GM19035 (cell line): ENCODE measurements at regions not wholly inside any gene's neighbourhood (a gene's known extent, or its start where the extent isn't known, plus 50 kb on each side); places are given as distances from the start of the nearest gene placed in this dataset.

Source experiments
- ATAC-seq: cut with Tn5 transposase; IDR thresholded peaks from one replicate; pipeline ENCODE4 v1.9.1; 2021; ENCODE audit not compliant: unreplicated experiment

DNA sequence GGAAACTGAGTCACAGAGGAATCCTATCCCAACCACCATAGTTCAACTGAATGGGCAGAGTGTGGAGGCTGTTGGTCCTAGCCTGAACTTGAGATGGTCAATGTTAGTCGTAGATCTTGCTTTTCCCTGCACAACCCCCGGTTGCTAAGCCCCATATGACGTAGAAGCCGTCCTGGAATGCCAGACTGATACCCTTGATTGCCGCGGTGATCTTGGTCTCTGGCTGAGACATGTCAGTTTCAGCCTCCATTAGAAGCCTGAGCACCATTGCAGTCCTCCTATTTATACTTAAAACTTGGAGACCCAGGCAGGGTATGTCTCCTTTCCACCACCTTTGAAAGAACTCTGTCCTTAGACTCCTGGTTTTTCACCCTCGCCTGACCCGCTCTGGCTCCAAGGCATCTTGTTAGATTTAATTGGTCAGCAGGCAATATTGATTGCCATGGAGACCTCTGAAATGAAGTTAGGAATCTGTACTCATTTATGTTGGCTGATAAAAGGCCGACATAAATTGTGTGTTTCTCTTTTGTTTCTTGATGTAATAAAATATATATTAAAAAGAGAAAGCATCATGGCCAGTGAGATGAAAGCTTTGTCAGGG lies 53.4 kb downstream of the RPLP1 start:
- ATAC-seq: no peak

DNA sequence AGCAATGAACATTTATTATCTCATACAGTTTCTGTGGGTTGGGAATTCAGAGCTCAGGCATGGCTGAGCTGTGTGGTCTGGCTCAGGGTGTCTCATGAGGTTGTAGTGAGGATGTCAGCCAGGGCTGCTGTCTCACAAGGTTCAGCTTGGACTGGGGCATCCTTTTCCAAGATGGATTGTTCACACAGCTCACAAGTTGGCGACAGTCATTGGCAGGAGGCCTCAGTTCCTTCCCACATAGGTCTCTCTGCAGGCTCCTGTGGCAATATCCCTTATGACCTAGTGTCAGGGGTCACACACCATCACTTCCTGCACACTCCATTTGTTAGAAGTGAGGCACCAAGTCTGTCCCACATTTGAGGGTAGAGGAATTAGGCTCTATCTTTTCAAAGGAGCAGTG lies 56.0 kb downstream of the RPLP1 start:
- ATAC-seq: no peak

DNA sequence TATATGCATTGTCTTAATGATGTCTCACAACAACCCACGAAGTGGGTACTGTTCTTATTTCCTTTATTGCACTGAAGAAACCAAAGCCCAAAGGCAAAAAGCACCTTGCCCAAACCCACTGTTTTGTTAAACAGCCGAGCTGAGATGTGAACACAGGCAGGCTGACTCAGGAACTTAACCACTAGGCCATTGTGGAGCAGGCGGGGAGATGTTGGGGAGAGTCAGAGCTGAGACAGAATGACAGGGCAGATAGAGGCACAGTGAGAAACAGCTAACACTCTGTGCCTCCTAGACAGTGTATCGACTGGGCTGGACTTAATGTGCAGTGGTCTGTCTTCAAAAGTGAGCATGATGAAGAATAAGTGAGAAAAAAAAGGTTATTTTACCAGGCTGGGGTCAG lies 56.5 kb downstream of the RPLP1 start:
- ATAC-seq: no peak

DNA sequence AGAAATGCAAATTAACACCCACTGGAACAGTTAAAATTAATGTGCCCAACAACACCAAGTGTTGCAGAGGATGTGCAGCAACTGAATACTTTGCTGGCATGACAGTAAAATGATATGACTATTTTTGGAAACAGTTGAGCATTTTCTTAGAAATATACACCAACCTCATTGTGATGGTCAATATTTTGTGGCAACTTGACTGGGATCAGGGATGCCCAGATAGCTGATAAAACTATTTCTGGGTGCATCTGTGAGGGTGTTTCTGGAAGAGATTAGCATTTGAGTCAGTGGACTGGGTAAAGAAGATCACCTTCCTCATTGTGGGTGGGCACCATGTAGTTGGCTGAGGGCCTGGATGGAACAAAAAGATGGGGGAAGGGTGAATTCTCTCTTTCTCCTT lies 57.9 kb downstream of the RPLP1 start:
- ATAC-seq: no peak

DNA sequence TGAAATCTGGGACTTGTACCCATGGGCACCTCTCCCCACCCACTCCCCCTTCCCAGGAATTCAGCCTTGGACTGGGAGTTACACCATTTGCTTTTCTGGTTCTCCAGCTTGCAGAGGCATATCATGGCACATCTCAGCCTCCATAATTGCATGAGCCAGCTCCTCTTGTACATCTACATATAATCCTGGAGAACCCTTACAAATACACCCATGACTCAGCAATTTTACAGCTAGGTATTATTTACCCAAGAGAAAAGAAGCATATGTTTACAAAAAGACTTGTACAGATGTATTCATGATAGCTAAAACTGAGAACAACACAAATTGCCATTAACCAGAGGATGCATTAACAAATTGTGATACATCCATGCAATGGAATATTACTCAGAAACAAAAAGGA lies 58.4 kb downstream of the RPLP1 start:
- ATAC-seq: no peak

DNA sequence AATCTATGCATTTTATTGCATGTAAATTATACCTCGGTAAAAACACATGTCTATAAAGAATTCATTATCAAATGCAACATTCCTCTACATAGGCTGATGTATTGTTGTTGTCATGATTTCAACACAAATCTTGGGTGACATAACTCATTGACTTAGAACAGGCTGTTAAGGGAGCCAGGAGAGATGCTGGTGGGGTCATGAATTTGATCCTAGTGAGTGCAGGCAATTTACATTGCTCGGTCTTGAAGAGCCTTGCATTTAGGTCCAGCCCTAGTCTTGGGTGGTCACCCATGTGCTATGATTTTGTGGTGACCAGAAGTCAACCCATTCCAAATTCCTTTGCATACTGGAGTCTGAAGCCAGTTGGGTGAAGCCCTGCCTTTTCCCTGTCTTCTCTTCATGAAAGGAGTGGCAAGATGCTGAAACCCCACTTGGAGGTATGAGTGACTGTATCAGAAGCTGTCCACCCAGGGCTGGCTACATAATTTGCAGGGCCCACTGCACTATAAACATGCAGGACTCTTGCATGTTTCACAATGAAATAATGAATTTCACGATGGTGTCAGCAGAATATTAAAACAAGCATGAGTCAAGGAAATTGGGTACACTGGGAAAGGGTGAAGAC lies 59.2 kb downstream of the RPLP1 start:
- no peak for ATAC-seq

DNA sequence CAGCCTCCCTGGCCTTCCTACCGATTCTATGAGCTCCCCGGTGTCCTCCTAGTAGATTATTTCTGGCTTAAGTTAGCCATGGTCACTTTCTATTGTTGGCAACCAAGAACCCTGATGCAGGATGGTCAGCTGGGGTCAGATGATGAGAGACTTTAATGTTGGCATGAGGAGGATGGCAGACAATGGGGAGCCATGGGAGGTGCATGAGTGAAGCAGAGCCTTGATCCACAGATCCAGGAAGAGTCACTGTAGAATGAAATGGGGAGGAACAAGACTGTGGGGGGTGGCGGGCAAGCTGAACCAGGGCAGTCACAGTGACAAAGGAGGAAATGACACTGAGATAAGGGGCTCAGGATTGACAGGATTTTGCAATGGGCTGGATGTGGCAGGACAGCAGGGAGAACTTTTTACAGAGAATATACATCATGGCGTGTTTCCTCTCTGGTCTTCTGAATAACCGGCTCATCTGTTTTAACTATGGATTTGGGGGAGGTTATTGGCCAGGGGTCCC lies 60.9 kb downstream of the RPLP1 start:
- no peak for ATAC-seq

DNA sequence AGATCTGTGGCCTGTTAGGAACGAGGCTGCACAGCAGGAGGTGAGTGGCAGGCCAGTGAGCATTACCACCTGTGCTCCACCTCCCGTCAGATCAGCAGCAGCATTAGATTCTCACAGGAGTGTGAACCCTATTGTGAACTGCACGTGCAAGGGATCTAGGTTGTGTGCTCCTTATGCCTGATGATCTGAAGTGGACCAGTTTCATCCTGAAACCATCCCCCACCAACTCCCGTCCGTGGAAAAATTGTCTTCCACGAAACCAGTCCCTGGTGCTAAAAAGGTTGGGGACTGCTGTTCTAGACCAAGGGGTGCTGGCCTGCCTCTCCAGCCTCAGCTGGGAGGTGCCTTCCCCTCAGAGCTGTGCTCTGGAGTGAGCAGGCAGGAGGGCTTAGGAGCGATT lies 61.4 kb downstream of the RPLP1 start:
- no peak for ATAC-seq

DNA sequence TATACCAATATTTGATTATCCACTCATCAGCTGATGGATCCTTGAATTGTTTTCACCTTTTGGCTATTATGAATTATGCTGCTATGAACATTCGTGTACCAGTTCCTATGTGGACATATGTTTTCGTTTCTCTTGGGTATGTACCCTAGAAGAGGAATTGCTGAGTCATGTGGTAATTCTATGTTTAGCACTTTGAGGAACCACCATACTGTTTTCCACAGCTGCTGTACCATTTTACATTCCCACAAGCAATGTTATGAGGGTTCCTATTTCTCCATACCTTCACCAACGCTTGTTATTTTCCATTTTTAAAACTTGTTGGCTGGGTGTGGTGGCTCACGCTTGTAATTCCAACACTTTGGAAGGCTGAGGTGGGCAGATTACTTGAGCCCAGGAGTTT lies 62.9 kb downstream of the RPLP1 start:
- no peak for ATAC-seq

DNA sequence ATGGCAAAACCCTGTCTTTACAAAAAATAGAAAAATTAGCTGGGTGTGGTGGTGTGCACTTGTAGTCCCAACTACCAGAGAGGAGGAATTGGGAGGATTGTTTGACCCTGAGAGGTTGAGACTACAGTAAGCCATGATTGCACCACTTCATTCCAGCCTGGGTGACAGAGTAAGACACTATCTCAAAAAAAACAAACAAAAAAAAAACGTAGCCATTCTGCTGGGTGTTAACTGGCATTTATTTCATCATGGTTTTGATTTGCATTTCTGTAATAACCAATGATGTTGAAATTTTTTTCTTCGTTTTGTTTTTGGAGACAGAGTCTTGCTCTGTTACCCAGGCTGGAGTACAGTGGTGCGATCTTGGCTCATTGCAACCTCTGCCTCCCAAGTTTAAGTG lies 63.3 kb downstream of the RPLP1 start:
- ATAC-seq: no peak

DNA sequence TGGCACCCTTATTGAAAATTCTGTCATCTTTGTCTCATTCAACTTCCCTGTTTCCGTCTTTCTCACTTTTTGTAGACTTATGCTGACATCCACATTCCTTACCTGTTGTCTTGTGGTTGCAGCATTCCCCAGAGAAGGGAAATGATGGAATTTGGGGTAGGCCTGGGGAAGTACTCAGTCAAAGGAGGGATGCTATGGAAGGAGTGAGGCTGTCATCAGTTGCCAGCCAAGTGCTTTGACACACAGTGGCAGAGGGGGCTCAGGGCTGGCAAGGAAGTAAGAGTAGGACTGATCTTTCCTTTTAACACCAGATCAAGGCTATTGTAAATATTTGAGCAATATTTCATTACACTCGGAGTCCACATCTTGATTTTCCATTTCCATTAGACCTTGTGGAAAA lies 64.4 kb downstream of the RPLP1 start:
- no peak for ATAC-seq

DNA sequence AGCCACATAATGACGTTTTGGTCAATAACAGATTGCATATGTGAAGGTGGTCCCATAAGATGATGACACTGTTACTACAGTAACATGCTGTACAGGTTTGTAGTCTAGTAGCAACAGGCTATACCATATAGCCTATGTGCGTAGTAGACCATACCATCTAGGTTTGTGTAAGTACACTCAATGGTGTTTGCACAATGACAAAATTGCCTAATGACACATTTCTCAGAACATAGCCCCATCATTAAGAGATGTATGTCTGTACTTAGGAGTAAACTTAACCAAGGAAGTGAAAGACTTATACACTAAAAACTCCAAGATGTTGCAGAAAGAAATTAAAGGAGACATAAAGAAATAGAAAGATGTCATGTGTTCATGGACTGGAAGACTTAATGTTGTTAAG lies 66.2 kb downstream of the RPLP1 start:
- no peak for ATAC-seq

DNA sequence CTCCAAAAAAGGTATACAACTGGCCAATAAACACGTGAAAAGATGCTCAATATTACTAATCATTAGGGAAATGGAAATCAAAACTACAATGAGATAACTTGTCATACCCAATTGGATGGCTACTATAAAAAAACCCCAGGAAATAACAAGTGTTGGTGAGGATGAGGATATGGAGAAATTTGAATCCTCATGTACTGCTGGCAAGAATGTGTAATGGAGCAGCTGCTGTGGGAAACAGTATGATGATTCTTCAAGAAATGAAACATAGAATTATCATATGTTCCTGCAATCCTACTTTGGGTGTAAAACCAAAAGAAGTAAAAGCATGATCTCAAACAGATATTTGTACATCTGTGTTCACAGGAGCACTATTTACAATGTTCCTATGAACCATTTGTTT lies 67.4 kb downstream of the RPLP1 start:
- ATAC-seq: no peak

DNA sequence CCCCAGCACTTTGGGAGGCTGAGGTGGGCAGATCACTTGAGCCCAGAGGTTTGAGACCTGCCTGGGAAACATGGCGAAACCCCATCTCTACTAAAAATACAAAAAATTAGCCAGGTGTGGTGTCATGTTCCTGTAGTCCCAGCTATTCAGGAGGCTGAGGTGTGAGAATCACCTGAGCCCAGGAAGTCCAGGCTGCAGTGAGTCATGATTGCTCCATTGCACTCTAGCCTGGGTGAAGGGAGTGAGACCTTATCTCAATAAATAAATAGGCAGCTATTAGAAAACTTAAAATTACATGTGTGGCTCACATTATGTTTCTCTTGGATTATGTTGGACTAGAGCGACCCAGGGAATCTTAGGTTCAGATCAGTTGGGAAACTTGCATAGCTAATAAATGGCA lies 69.7 kb downstream of the RPLP1 start:
- ATAC-seq: no peak

DNA sequence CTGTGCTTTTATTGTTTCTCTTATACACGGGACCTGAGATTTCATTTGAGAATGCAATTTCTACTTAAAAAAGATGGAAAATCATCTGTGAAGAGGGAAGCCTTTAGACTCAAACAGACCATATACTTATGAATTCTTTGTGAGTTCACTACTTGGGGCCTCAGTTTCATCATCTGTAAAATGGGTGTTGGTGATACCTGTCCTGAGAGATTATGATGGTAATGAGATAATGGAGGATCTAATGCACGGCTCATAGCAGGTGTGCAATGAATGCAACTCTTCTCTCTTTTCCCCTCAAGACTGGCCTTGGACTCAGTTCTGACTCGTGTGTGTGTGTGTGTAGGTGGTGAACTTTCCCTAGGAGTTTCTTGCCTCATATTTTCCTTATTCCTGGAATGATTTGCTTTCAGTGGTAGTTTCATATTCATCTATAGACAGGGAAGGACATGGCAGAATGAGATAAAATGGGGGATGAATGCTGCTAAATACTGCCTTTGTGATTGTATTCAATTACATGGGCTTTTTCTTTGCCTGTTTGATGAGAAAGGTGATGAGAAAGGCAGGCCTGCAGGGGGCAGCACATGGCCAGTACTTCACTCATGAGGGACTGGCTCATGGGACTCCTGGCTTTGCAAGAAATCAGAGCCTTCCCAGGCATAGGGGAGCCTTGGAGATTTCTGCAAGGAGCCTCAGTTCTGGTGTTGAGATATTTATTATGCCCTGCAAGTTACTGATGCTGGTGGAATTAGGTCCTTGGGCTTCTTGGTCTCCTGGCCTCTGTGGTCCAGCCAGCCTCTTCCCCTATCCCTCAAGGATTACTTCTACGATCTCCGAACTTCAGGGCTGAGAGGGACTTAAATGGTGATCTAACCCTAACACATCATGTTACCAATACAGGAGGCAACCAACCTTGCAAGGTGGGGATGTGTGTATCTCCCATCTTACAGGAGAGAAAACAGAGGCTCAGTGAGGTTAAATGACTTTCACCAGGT lies 70.7 kb downstream of the RPLP1 start:
- no peak for ATAC-seq

DNA sequence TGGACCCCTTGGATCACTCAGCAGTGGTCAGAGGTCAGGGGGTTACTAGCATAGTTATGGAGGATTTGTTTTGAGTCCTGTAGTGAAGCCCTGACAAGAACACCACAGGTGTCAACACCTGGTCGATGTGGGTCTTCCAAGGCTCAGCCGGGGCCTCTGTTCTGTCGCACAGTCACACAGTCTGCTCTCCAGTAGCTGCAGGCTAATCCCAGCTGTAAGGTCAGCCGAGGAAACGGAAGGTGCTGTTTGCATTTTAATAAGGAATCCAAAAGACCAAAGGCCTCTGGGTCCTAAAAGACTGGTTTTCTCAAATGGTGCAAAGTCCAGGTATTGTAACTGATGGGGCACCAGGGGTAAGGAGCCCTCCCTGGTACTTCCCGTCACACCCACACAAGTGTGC lies 71.7 kb downstream of the RPLP1 start:
- no peak for ATAC-seq

DNA sequence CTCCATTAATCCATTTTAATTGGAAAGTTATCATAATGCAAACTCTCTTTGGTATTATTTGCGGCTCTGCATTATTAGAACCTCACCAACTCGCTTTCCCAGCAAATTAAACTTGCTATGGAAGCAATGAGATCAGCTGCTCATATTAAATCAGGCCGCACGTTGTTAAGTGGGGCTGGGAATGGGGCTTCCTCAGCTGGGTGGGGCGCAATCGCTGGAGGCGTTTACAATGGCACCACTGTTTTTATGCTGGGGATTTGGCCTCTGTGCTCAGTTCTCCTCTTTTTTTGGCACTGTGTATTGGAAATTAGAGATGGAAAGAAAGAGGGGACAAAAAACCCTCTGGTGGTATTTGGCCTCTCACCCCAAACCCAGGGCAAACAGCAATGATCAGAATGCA lies 72.2 kb downstream of the RPLP1 start:
- no peak for ATAC-seq

DNA sequence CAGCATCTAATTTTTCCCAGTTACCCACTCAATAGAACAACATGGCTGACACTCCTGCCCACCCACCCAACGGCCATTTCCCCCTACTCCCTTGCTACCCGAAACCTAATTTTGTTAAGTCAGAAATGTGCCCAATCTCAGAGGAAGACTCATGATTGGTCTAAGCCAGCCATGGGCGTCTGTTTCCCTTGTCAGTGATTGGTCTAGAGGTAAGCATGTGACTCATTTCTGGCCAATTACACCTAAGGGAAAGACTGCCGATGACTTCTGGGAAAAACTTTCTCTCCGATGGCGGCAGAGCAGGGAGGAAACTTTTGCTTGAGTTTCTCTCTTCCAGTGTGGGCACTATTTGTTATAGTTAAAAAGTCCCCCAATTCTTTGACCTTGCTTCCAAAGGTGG lies 72.9 kb downstream of the RPLP1 start:
- no peak for ATAC-seq

DNA sequence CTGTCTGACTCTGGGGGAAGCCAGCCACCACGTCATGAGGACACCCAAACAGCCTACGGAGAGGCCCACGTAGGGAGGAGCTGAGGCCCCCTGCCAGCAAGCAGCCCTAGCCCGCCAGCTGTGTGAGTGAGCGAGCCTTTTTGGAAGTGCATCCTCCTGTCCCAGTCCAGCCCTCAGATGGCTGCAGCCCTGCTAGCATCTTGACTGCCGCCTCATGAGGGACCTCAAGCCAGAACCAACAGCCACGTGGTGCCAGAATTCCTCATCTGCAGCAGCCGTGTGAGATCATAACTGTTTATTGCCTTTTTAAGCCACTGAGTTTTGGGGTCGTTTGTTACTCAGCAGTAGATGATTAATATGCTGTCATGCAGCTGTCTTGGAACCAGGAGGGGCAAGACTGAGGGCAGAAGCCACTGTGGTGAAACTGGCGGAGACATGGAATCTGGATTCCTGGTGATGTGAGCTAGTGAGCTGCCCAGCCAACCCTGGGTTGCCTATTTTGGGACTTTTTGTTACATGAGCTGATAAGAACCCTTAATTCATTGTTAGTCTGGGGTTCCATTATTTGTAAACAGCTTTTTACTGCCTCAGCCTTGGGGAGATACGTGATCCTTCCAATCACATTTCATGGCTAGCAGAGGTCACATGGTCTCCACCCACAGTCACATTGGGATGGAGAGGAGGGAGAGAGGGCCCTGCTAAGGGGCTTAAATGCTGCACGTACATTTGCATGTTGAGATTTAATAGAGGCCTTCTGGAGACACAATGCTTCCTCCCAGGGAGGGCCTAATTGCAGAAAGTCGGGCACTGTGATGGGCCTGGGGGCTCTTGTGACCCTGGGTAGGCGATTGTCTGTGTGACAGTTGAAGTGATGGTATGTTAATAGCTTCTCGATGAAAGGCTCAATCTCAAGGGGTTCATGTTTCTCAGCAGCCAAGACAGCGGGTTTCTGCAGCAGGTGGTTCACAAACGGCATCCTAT lies 73.8 kb downstream of the RPLP1 start:
- ATAC-seq: no peak

DNA sequence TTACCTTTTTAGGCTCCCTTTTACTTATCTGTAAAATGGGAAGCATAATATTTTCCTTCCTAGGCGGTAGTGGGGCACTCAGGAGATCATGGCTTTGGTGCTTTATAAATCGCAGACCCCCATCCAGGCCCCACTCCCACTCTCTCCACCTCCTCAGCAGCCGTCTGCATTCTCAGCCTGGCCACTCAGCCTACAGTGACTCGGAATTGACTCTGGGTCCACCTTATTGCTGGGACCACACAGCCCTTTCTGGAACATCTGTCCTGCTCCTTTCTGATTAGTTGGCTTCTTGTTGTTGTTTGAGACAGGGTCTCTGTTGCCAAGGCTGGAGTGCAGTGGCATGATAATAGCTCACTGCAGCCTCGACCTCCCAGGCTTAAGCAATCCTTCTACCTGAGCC lies 76.5 kb downstream of the RPLP1 start:
- no peak for ATAC-seq
